ENCODE measurements at regions not wholly inside any gene's neighbourhood (a gene's known extent, or its start where the extent isn't known, plus 50 kb on each side); places are given as distances from the start of the nearest gene placed in this dataset.
A peak's percentile ranks its signal among the peaks of the same experiment; 100 is the strongest.
"Not testable (repeated sequence)": the region's sequence is repeated elsewhere in the genome, so short reads cannot be mapped to it uniquely, and the experiment has no call there.

GRCh38 chr14:82011460-82011859 lies 477.8 kb upstream of the SEL1L start:
- no peaks in the 10 kb centered on the region for H3K36me3 ChIP-seq (ENCODE audit: low read depth)
- intact Hi-C loops (cut with DNase I, micrococcal nuclease), result no loop called here
- H3K4me3 ChIP-seq, result no peak overlapping the region
- no peak for TF ChIP-seq CTCF (IDR thresholded peaks at IDR 0.05)
- peaks cover 2% of the 10 kb centered on the region for H3K9me3 ChIP-seq
- DNase-seq (peak in 1 of 3 donors; percentile 18), ATAC-seq (no peak)
- H3K4me1 ChIP-seq (ENCODE audit: low read depth), result no peaks in the 10 kb centered on the region

- intact Hi-C loops (cut with DNase I, micrococcal nuclease), result no loop called here
- no peak for DNase-seq
- ATAC-seq, result no peak
Measured at GRCh38 chr14:82029038-82029437, 495.4 kb upstream of the SEL1L start.

GRCh38 chr14:82035397-82035796 lies 501.7 kb upstream of the SEL1L start:
- no peaks in the 10 kb centered on the region for H3K9me3 ChIP-seq
- ATAC-seq (no peak), DNase-seq (no peak)
- H3K36me3 ChIP-seq (ENCODE audit: low read depth), result no peaks in the 10 kb centered on the region
- no peak overlapping the region for H3K4me3 ChIP-seq
- TF ChIP-seq CTCF (IDR thresholded peaks at IDR 0.05), result no peak
- no peaks in the 10 kb centered on the region for H3K4me1 ChIP-seq (ENCODE audit: low read depth)
- intact Hi-C loops (cut with DNase I, micrococcal nuclease), result no loop called here

More at GRCh38 chr14:82029038-82029437, 495.4 kb upstream of the SEL1L start:
- H3K4me3 ChIP-seq, result no peak overlapping the region
- no peaks in the 10 kb centered on the region for H3K4me1 ChIP-seq (ENCODE audit: low read depth)
- TF ChIP-seq CTCF (IDR thresholded peaks at IDR 0.05), result no peak
- H3K9me3 ChIP-seq, result peaks cover 10% of the 10 kb centered on the region
- no peaks in the 10 kb centered on the region for H3K36me3 ChIP-seq (ENCODE audit: low read depth)

- H3K4me1 ChIP-seq (ENCODE audit: low read depth); DNase-seq; H3K36me3 ChIP-seq (ENCODE audit: low read depth); H3K4me3 ChIP-seq; ATAC-seq; intact Hi-C loops (cut with DNase I, micrococcal nuclease); H3K9me3 ChIP-seq: not testable (repeated sequence)
Measured at GRCh38 chr14:82038066-82038465, 504.4 kb upstream of the SEL1L start.

- intact Hi-C loops (cut with DNase I, micrococcal nuclease), result no loop called here
Measured at GRCh38 chr14:82045339-82045738, 511.7 kb upstream of the SEL1L start.

More at GRCh38 chr14:82045339-82045738, 511.7 kb upstream of the SEL1L start:
- ATAC-seq (no peak), DNase-seq (no peak)
- Histone ChIP-seq H3K4me3 (no peak overlapping the region), H3K4me1 (ENCODE audit: low read depth) (no peaks in the 10 kb centered on the region), H3K36me3 (ENCODE audit: low read depth) (no peaks in the 10 kb centered on the region), H3K9me3 (no peaks in the 10 kb centered on the region)
- TF ChIP-seq CTCF (IDR thresholded peaks at IDR 0.05), result no peak

Data from mucosa of descending colon (tissue), 3 donors.